ENCODE measurements at regions not wholly inside any gene's neighbourhood (a gene's known extent, or its start where the extent isn't known, plus 50 kb on each side); places are given as distances from the start of the nearest gene placed in this dataset.

DNA sequence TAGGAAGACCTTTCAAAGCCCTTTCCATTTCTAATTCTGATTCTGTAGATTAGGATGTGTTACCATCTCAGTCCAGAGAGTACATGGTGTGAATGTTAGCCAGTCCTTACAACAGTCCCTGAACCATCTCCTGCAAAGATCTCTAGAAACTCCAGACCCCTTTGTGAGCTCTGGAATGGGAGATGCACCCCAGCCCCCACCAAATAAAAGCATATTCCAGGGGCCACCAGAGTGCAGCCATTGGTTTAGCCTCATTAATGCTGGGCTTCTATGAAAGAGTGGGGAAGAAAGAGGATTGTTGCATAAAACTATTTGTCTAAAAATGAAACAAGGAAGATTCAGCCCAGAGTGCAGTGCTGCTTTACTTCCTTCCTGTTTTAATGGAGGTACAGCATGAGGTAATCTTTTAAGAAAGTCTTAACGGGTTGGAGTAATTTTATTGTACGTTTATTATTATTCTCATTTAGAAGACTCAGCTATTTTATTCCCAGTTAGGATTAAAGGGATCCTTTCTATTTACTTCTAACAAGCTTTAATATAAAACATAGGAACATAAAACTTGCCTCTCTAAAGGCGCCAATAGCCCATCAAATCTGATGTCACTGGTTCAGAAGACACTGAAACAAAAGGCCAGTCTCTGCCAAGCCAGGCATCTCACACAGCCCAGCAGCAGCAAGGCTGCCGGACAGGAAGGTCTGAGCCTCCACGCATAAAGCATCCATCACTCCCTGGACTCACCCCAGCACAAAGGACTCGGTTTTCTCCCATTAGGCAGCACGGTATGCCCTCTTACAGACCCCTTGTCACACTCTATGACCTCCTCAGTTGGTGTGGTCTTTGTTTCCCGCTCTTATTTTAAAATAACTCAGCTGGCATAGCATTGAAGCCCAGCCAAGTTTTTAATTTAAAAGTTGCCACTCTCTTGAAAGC, 203.9 kb upstream of the BLID start:
- TF ChIP-seq, protein P1, sequence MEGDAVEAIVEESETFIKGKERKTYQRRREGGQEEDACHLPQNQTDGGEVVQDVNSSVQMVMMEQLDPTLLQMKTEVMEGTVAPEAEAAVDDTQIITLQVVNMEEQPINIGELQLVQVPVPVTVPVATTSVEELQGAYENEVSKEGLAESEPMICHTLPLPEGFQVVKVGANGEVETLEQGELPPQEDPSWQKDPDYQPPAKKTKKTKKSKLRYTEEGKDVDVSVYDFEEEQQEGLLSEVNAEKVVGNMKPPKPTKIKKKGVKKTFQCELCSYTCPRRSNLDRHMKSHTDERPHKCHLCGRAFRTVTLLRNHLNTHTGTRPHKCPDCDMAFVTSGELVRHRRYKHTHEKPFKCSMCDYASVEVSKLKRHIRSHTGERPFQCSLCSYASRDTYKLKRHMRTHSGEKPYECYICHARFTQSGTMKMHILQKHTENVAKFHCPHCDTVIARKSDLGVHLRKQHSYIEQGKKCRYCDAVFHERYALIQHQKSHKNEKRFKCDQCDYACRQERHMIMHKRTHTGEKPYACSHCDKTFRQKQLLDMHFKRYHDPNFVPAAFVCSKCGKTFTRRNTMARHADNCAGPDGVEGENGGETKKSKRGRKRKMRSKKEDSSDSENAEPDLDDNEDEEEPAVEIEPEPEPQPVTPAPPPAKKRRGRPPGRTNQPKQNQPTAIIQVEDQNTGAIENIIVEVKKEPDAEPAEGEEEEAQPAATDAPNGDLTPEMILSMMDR (IDR thresholded peaks at IDR 0.05), result no peak
- TF ChIP-seq POLR2A (IDR thresholded peaks at IDR 0.05), result no peak
